GM19023 (cell line): ENCODE measurements at regions not wholly inside any gene's neighbourhood (a gene's known extent, or its start where the extent isn't known, plus 50 kb on each side); places are given as distances from the start of the nearest gene placed in this dataset.
"Not testable (repeated sequence)": the region's sequence is repeated elsewhere in the genome, so short reads cannot be mapped to it uniquely, and the experiment has no call there.

Experiments used
- ATAC-seq: cut with Tn5 transposase; IDR thresholded peaks from one replicate; pipeline ENCODE4 v1.9.1; 2021; ENCODE audit warnings: mild to moderate bottlenecking, moderate library complexity; ENCODE audit not compliant: unreplicated experiment

- no peak for ATAC-seq
These were observed 90.3 kb upstream of the RANBP6 start for GRCh38 chr9:6105738-6106137.

GRCh38 chr9:6104406-6104805 lies 89.0 kb upstream of the RANBP6 start:
- not testable (repeated sequence) for ATAC-seq

GRCh38 chr9:6103911-6104310 lies 88.5 kb upstream of the RANBP6 start:
- ATAC-seq = not testable (repeated sequence)

DNA sequence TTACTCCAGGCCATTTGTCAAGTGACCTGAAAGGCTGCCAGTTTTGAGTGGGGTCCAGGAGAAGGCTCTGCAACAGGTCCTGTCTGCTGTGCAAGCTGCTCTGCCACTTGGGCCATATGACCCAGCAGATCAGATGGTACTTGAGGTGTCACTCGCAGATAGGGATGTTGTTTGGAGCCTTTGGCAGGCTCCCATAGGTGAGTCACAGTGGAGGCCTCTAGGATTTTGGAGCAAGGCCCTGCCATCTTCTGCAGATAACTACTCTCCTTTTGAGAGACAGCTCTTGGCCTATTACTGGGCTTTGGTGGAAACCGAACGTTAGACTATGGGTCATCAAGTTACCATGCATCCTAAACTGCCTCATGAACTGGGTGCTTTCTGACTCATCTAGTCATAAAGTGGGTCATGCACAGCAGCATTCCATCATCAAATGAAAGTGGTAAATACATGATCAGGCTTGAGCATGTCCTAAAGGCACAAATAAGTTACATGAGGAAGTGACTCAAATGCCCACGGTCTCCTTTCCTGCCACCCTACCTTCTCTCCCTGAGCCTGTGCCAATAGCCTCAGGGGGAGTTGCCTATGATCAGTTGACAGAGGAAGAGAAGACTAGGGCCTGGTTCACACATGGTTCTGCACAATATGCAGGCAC lies 87.0 kb upstream of the RANBP6 start:
- ATAC-seq = not testable (repeated sequence)

DNA sequence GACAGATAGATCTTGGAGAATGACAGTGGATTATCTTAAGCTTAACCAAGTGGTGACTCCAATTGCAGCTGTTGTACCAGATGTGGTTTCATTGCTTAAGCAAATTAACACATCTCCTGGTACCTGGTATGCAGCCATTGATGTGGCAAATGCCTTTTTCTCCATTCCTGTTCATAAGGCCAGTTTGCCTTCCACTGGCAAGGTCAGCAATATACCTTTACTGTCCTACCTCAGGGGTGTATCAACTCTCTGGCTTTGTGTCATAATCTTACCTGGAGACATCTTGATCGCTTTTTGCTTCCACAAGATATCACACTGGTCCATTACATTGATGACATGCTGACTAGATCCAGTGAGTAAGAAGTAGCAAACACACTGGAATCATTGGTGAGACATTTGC lies 86.3 kb upstream of the RANBP6 start:
- not testable (repeated sequence) for ATAC-seq

DNA sequence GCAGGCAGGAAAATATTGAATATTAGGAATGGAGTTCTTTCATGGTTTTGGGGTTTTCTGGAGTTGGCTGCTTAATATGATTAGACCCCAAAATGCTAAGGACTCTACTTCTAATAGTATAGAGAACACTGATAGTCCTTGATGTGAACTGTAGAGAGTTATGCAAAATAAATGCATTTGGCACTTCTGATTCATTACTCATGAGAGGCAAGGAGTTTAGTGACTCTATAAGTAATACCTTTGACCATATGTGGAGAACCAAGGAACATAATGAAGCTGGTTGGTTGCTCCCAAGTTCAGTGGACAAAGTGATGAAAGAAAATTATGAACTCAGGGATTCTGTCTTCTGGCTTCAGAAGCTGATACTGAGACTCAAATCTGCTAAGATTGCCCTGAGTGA lies 83.9 kb upstream of the RANBP6 start:
- not testable (repeated sequence) for ATAC-seq

GRCh38 chr9:6098431-6098830 lies 83.0 kb upstream of the RANBP6 start:
- no peak for ATAC-seq

GRCh38 chr9:6096821-6097220 lies 81.4 kb upstream of the RANBP6 start:
- no peak for ATAC-seq

DNA sequence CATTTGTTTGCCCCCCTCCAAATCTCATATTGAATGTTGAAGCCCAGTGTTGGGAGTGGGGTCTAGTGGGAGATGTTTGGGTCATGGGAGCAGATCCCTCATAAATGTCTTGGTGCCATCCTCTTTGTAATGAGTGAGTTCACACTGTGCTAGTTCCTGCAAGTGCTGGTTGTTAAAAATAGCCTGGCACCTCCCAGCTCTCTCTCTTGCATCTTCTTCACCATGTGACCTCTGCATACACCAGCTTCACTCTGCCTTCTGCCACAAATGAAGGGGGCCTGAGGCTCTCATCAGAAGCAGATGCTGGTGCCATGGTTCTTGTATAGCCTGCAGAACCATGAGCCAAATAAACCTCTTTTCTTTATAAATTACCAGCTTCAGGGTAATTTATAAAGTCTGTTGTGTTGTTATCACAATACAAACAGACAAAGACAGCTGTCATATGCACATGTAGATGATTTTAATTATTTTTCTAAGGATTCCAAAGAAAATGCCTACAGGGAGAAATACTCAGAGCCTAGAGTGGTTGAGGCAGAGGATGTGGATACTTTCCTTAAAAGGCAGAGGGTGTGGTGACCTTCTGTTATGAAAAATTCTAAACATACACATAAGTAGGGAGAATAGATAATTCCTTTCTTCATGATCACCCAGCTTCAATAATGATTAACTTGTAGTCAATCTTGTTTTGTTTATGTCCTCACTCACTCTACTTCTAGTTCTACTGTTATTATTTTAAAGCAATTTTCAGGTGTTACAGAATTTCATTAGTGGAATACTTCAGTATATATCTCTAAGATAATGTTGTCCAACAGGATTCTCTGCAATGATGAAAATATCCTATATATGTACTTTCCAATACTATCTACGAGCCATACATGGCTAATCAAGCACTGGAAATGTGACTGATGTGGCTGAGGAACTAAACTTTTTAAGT lies 75.1 kb upstream of the RANBP6 start:
- ATAC-seq = no peak

- ATAC-seq = no peak
These were observed 73.9 kb upstream of the RANBP6 start for GRCh38 chr9:6089300-6089699.

GRCh38 chr9:6086006-6086655 lies 70.7 kb upstream of the RANBP6 start:
- no peak for ATAC-seq

DNA sequence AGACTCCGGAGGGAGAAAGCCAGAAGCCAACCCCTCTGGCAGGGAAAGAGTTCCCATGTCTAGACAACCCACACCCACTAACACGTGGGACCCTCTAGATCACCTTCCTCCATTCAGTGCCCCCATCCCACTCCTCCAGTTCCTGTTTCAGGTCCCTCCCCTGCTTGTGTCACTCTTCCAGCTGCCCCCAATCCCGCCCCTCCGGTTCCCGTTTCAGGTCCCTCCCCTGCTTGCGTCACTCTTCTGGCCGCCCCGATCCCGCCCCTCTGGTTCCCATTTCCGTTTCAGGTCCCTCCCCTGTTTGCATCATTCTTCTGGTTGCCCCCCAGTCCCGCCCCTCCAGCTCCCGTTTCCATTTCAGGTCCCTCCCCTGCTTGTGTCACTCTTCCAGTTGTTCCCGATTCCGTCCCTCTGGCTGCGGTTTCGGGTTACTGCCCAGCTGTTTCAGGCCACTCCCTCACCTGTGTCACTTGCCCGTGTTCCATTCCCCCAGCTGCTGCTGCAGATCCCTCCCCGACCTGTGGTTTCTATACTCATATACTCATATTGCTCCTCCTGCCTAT lies 64.8 kb upstream of the RANBP6 start:
- ATAC-seq = peak; percentile 94

DNA sequence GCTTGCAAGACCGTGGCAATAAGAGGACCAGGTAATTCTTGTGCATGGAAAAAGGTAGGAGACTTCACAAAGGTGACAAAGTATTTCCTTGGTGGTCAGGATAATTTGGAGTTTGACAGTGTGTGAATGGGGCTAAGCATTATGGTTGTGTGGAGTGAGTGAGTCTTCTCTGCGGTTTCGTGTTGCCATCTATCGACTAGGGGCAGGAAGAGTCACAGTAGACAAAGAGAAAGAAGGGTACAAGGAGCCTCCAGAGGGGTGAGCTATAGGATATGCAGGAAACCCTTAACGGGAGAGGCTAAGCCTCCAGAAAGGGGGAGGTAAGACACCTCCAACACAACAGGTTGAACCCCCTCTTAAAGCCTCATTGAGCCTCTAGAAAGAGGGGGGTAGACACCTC lies 64.0 kb upstream of the RANBP6 start:
- no peak for ATAC-seq

DNA sequence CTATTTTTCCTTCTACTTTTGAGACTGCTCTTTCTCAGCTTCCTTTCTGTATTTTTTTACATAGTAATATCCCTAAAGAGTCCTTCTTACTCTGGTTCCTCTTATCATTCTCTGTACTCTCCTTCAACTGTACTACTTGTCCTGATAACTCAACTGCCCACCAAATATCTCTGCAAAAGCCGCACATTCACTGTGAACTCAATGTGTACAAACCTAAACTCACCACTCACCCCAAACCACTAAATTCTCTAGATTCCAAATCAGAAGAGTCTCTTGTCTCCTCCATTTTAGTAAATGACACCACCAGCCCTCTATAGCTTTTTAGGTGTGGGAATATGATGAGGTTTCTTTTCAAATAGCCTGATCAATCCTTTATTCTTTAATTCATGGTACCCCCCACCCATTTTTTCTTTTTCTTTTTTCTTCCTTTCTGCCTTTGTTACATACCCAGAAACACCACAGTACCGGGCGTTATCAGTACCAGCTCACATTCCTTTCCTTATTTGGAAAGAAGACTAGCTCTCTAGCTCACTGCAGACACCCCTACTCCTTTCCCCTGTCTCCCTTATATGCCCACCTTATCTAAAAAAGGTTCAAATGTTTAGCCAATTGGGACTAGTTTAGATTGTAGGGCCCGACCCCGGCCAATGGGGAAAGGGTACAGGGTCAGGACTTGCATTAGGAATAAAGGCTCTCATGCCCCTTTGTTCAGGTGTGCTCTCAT lies 63.1 kb upstream of the RANBP6 start:
- ATAC-seq = no peak

DNA sequence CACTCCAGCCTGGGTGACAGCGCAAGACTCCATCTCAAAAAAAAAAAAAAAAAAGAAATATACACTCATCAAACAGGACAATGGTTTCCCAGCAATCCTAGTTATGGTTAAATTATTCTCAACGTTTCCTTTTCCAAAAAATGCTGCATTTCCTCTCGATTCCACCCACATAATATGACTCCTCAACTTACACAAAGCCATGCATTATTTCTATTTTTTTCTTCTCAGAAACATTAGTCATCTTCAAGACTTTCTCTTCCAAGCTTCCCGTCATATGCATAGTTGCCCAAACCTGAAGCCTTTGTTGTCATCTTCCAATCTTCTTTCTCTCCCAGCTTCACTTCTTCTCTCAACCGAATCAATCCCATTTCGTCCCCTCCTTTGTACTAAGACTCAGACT lies 61.4 kb upstream of the RANBP6 start:
- no peak for ATAC-seq

DNA sequence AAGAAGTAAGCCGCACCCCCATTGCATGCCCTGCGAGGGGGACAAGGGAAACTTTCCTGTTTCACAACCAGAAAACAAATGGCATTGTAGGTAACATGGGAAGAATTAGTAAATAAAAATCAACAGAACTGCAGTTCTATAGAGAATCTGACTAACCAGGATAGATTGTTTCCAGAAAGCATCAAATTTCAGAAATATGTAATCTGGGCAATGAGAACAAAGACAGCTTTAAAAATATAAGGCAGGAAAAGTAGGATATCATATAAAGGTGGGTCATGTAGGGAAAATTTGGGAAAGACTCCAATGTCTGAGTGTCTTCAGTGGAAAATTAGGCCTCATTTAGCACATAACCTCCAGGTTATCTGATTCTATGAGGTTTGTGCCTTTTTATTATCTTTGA lies 58.3 kb upstream of the RANBP6 start:
- no peak for ATAC-seq

DNA sequence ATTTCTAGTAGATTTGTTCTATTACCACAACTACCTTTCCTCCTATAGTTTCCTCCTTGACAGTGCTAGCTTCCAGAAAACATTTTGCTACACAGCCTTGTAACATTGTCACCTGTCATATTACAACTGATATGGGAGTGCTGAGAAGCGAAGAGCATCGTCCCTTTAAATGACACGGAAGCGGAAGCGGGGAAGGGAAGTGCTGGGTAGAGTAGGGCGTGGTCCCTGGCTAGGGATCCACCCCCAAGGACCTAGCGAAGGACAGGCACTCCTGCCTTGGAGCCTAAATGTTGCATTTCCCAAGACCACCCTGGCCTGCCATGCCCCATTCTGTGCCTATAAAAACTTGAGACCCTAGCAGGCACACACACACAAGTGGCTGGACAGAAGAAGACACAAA lies 57.4 kb upstream of the RANBP6 start:
- ATAC-seq = no peak

- no peak for ATAC-seq
These were observed 57.0 kb upstream of the RANBP6 start for GRCh38 chr9:6072453-6072852.

DNA sequence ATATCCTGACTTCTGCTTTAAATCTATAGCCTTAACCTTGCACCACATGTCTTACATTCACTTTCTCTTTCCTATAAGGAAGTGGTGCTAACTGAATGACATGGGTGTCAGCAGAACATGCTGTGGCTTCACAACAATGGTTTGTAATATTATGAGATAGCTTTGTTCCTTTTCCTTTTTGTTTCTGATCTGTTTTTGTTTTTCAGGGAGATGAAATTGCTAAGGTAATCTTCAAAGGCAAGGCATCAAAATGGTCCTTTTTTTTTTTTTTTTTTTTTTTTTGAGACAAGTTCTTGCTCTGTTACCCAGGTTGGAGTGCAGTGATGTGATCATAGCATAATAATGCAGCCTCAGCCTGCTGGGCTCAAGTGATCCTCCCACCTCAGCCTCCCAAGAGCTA lies 53.6 kb upstream of the RANBP6 start:
- ATAC-seq = peak; percentile 73

DNA sequence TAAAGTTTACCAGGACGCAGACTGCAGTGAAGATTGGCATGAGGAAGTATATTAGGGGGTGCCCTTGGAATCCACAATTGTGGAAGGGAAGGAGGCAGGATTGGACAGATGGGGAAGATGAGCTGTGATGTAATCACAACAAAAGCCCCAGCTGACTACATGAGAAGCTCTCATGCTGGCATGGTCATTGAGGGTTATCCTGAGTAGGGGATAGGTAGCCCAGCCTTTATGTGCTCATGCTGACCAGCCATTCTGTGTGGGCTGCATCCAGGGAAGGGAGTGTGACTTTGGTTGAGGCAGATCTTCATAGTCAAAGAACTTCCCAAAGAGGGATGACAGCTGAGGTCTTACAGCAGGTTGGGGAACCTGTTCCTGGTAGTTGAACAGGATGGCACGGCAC lies 52.0 kb upstream of the RANBP6 start:
- no peak for ATAC-seq
